GM19395 (cell line): ENCODE measurements at regions not wholly inside any gene's neighbourhood (a gene's known extent, or its start where the extent isn't known, plus 50 kb on each side); places are given as distances from the start of the nearest gene placed in this dataset.

Experiments used
- ATAC-seq: cut with Tn5 transposase; IDR thresholded peaks from one replicate; pipeline ENCODE4 v1.9.1; 2021; ENCODE audit warnings: mild to moderate bottlenecking, moderate library complexity; ENCODE audit not compliant: unreplicated experiment

- no peak for ATAC-seq
Measured at GRCh38 chr11:109914038-109914437, 179.2 kb upstream of the ZC3H12C start.

GRCh38 chr11:109914809-109915653, 178.2 kb upstream of the ZC3H12C start:
- no peak for ATAC-seq

- no peak for ATAC-seq
Measured at GRCh38 chr11:109926941-109927340, 166.3 kb upstream of the ZC3H12C start.

- ATAC-seq: no peak
Measured at GRCh38 chr11:109929308-109929707, 163.9 kb upstream of the ZC3H12C start.

- no peak for ATAC-seq
Measured at GRCh38 chr11:109933126-109933525, 160.1 kb upstream of the ZC3H12C start.

GRCh38 chr11:109934151-109934550, 159.0 kb upstream of the ZC3H12C start:
- no peak for ATAC-seq

- ATAC-seq: no peak
Measured at GRCh38 chr11:109936661-109937180, 156.5 kb upstream of the ZC3H12C start.

GRCh38 chr11:109937968-109938367, 155.2 kb upstream of the ZC3H12C start:
- ATAC-seq: no peak

GRCh38 chr11:109939166-109939810, 153.9 kb upstream of the ZC3H12C start:
- peak; percentile 72 for ATAC-seq

- no peak for ATAC-seq
Measured at GRCh38 chr11:109940816-109941215, 152.4 kb upstream of the ZC3H12C start.

GRCh38 chr11:109945626-109946321, 147.4 kb upstream of the ZC3H12C start:
- peak; percentile 84 for ATAC-seq

- peak; percentile 92 for ATAC-seq
Measured at GRCh38 chr11:109946322-109946846, 146.8 kb upstream of the ZC3H12C start.

- ATAC-seq: no peak
Measured at GRCh38 chr11:109954534-109954933, 138.7 kb upstream of the ZC3H12C start.

GRCh38 chr11:109956124-109956793, 136.9 kb upstream of the ZC3H12C start:
- peak; percentile 91 for ATAC-seq

- ATAC-seq: peak; percentile 48
Measured at GRCh38 chr11:109957000-109957399, 136.2 kb upstream of the ZC3H12C start.

GRCh38 chr11:109957601-109958000, 135.6 kb upstream of the ZC3H12C start:
- no peak for ATAC-seq

- ATAC-seq: no peak
Measured at GRCh38 chr11:109958131-109958820, 134.9 kb upstream of the ZC3H12C start.

- ATAC-seq: no peak
Measured at GRCh38 chr11:109958821-109959166, 134.4 kb upstream of the ZC3H12C start.

- no peak for ATAC-seq
Measured at GRCh38 chr11:109960831-109961230, 132.4 kb upstream of the ZC3H12C start.

GRCh38 chr11:109961261-109961660, 131.9 kb upstream of the ZC3H12C start:
- ATAC-seq: no peak
